Gastrocnemius medialis (tissue), 4 donors: ENCODE measurements at regions not wholly inside any gene's neighbourhood (a gene's known extent, or its start where the extent isn't known, plus 50 kb on each side); places are given as distances from the start of the nearest gene placed in this dataset.

Source experiments
- CTCF ChIP-seq, 5 experiments: fragments of 450-650 bp in 3 of 5; fragments of 200-600 bp in 2 of 5; sonication (generic) in 2 of 5; IDR thresholded peaks in 4 of 5; conservative IDR thresholded peaks in 1 of 5; 1 replicate in 4 of 5; 2 replicates in 1 of 5; pipeline ENCODE4 v1.5.1; 2016 to 2019; ENCODE audit warnings: antibody characterized with exemption in 5 of 5, mild to moderate bottlenecking in 3 of 5, moderate library complexity in 3 of 5
- POLR2A ChIP-seq, 2 donors: fragments of 450-650 bp; IDR thresholded peaks; one replicate each; pipeline ENCODE4 v1.6.1; 2017; ENCODE audit warnings: antibody characterized with exemption in 2 of 2, mild to moderate bottlenecking in 2 of 2, moderate library complexity in 2 of 2

DNA sequence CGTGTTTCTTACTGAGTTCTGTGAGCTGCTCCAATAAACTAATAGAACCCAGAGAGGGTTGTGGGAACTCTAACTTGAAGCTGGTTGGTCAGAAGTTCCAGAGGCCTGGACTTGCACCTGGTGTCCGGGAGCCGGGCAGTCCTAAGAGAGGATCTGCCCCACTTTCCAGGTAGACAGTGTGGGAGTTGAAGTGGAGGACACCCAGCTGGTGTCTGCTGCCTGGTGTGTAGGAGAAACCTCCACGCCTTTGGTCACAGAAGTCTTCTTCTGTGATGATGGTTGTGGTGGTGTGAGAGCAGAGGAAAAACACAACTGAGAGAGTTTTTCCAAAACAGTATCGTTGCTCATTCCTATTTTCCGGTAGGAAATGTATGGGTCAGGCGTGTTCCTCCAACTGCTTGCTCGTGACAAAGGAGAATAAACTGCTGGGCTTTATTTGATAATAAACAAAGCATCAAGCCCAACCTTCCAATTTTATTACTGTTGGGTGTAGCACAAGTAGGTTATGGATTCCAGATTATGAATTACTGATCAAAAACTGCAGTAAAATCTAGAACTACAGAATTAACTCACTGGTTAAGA, 137.0 kb downstream of the KLF13 start:
- TF ChIP-seq POLR2A (IDR thresholded peaks at IDR 0.05) (no peak), CTCF (IDR thresholded peaks at IDR 0.05 in 4 of 5, conservative IDR thresholded peaks at IDR 0.05 in 1 of 5) (no peak)
